ENCODE measurements at regions not wholly inside any gene's neighbourhood (a gene's known extent, or its start where the extent isn't known, plus 50 kb on each side); places are given as distances from the start of the nearest gene placed in this dataset.

DNA sequence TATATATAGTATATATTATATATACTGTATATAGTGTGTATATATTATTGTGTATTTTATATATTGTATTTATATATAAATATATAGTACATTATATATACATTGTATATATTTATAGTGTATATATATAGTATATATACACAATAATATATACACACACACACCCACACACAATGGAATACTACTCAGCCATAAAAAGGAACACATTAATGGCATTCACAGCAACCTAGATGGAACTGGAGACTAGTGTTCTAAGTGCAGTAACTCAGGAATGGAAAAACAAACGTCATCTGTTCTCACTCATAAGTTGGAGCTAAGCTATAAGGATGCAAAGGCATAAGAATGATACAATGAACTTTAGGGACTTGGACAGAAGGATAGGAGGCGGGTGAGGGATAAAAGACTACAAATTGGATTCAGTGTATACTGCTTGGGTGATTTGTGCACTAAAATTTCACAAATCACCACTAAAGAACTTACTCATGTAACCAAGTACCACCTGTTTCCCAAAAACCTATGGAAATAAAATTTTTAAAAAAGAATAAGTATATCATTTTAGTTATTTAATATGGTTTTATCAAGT, 201.9 kb upstream of the CDH11 start:
- Histone ChIP-seq H3K9ac (ENCODE audit: insufficient read depth, low read length) (no peak overlapping the region), H3K79me2 (ENCODE audit: control insufficient read depth, insufficient read depth, low read length) (no peaks in the 10 kb centered on the region), H3K36me3 (ENCODE audit: control insufficient read depth, insufficient read depth, low read length) (no peaks in the 10 kb centered on the region), H3K4me3 (replicated peaks in 1 of 4; ENCODE audit: control extremely low read depth in 1 of 4, insufficient read depth in 1 of 4, low read depth in 3 of 4, low read length in 4 of 4) (no peak overlapping the region), H3K4me1 (ENCODE audit: control insufficient read depth, extremely low read depth, insufficient read depth, low read length) (no peaks in the 10 kb centered on the region), H2AFZ (ENCODE audit: low read length) (no peak overlapping the region), H3K27ac (ENCODE audit: insufficient read depth, low read length) (no peak overlapping the region), H4K20me1 (ENCODE audit: control insufficient read depth, extremely low read depth, insufficient read depth, low read length) (no peaks in the 10 kb centered on the region), H3K4me2 (ENCODE audit: extremely low read depth, insufficient read depth, low read length) (no peak overlapping the region), H3K9me3 (ENCODE audit: control insufficient read depth, insufficient read depth, low read depth, low read length) (no peaks in the 10 kb centered on the region), H3K27me3 (ENCODE audit: control insufficient read depth, insufficient read depth, low read length) (no peaks in the 10 kb centered on the region)
- TF ChIP-seq, protein P1, sequence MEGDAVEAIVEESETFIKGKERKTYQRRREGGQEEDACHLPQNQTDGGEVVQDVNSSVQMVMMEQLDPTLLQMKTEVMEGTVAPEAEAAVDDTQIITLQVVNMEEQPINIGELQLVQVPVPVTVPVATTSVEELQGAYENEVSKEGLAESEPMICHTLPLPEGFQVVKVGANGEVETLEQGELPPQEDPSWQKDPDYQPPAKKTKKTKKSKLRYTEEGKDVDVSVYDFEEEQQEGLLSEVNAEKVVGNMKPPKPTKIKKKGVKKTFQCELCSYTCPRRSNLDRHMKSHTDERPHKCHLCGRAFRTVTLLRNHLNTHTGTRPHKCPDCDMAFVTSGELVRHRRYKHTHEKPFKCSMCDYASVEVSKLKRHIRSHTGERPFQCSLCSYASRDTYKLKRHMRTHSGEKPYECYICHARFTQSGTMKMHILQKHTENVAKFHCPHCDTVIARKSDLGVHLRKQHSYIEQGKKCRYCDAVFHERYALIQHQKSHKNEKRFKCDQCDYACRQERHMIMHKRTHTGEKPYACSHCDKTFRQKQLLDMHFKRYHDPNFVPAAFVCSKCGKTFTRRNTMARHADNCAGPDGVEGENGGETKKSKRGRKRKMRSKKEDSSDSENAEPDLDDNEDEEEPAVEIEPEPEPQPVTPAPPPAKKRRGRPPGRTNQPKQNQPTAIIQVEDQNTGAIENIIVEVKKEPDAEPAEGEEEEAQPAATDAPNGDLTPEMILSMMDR (conservative IDR thresholded peaks at IDR 0.05 in 1 of 2, IDR thresholded peaks at IDR 0.05 in 1 of 2; ENCODE audit: low read depth in 1 of 2, low read length in 2 of 2): no peak
- TF ChIP-seq EZH2 (IDR thresholded peaks at IDR 0.05; ENCODE audit: low read length, missing control alignments): no peak
- DNase-seq (ENCODE audit: low read depth in 2 of 2): no peak

DNA sequence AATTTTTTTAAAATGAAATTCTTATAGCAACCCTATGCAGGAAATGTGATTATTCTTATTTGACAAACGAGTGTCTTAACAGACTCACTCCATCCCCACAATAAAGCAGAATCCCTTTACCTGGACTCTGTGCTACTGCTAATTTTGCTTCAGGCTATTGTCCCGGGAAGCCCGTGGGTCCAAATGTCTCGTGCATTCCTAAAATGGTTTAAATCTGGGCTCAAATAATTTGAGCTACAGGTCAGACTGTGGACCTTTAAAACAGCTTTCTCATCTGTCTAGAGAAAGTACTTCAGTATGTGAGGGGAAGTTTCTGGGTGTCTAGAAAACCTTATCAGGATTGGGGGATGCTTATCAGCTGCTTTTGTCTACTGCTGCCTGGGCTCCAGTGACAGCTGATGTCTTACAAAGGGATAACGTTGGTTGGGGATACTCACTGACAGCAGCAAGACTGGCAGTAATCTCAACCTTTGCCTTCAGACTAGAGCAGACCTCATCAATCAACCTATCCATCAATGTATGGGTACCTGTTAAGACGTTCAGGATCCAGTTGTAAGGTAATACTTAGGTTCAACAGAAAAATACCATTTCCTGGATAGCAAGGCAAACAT, 197.9 kb upstream of the CDH11 start:
- Histone ChIP-seq H3K79me2 (ENCODE audit: control insufficient read depth, insufficient read depth, low read length) (no peaks in the 10 kb centered on the region), H2AFZ (ENCODE audit: low read length) (peak overlapping the region; percentile 43), H3K27ac (ENCODE audit: insufficient read depth, low read length) (no peak overlapping the region)

DNA sequence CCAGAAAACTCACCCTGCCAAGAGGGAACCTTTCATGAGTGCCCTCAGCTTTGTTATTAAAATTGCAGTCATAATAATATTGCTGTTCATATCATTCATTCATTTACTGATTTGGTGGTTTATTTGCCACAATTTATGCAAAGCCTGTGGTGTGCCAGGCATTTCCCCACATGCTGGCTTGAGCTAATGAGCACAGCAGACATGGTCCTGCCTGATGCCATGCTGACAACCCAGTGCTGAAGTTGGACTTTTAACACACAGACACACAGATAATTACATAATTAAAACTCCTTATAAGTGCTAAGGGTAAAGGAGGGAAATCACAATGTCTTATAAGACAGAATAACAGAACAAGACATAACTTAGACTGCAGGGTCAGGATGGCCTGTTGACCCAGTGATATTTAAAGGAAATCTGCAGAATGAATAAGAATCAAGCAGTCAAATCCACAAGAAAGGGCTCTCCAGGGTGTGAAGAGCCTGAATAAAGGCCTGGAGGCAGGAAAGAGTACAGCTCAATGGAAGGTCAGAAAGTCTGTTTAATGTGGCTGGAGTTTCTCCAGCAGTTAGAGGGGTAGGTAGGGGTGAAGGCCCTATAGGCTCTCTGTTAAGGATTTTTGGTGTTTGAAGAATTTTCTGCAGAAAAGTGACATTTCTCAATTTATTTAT, 196.9 kb upstream of the CDH11 start:
- no peak overlapping the region for H2AFZ ChIP-seq (ENCODE audit: low read length)

More for the DNA sequence above, 197.9 kb upstream of the CDH11 start:
- Histone ChIP-seq H3K36me3 (ENCODE audit: control insufficient read depth, insufficient read depth, low read length) (no peaks in the 10 kb centered on the region), H3K4me2 (ENCODE audit: extremely low read depth, insufficient read depth, low read length) (no peak overlapping the region), H3K9ac (ENCODE audit: insufficient read depth, low read length) (no peak overlapping the region), H3K4me3 (replicated peaks in 1 of 4; ENCODE audit: control extremely low read depth in 1 of 4, insufficient read depth in 1 of 4, low read depth in 3 of 4, low read length in 4 of 4) (no peak overlapping the region), H4K20me1 (ENCODE audit: control insufficient read depth, extremely low read depth, insufficient read depth, low read length) (no peaks in the 10 kb centered on the region), H3K4me1 (ENCODE audit: control insufficient read depth, extremely low read depth, insufficient read depth, low read length) (no peaks in the 10 kb centered on the region), H3K9me3 (ENCODE audit: control insufficient read depth, insufficient read depth, low read depth, low read length) (no peaks in the 10 kb centered on the region), H3K27me3 (ENCODE audit: control insufficient read depth, insufficient read depth, low read length) (no peaks in the 10 kb centered on the region)
- no peak for TF ChIP-seq EZH2 (IDR thresholded peaks at IDR 0.05; ENCODE audit: low read length, missing control alignments)
- TF ChIP-seq, protein P1 (conservative IDR thresholded peaks at IDR 0.05 in 1 of 2, IDR thresholded peaks at IDR 0.05 in 1 of 2; ENCODE audit: low read depth in 1 of 2, low read length in 2 of 2): no peak
- no peak for DNase-seq (ENCODE audit: low read depth in 2 of 2)

More for the DNA sequence above, 196.9 kb upstream of the CDH11 start:
- no peak overlapping the region for H3K4me3 ChIP-seq (replicated peaks in 1 of 4; ENCODE audit: control extremely low read depth in 1 of 4, insufficient read depth in 1 of 4, low read depth in 3 of 4, low read length in 4 of 4)
- no peak for TF ChIP-seq EZH2 (IDR thresholded peaks at IDR 0.05; ENCODE audit: low read length, missing control alignments)
- TF ChIP-seq, protein P1 (conservative IDR thresholded peaks at IDR 0.05 in 1 of 2, IDR thresholded peaks at IDR 0.05 in 1 of 2; ENCODE audit: low read depth in 1 of 2, low read length in 2 of 2): no peak
- no peaks in the 10 kb centered on the region for H3K4me1 ChIP-seq (ENCODE audit: control insufficient read depth, extremely low read depth, insufficient read depth, low read length)
- no peak overlapping the region for H3K27ac ChIP-seq (ENCODE audit: insufficient read depth, low read length)
- H3K27me3 ChIP-seq (ENCODE audit: control insufficient read depth, insufficient read depth, low read length): no peaks in the 10 kb centered on the region
- H3K9me3 ChIP-seq (ENCODE audit: control insufficient read depth, insufficient read depth, low read depth, low read length): no peaks in the 10 kb centered on the region
- no peak for DNase-seq (ENCODE audit: low read depth in 2 of 2)
- no peaks in the 10 kb centered on the region for H3K79me2 ChIP-seq (ENCODE audit: control insufficient read depth, insufficient read depth, low read length)
- H4K20me1 ChIP-seq (ENCODE audit: control insufficient read depth, extremely low read depth, insufficient read depth, low read length): no peaks in the 10 kb centered on the region
- no peaks in the 10 kb centered on the region for H3K36me3 ChIP-seq (ENCODE audit: control insufficient read depth, insufficient read depth, low read length)
- no peak overlapping the region for H3K4me2 ChIP-seq (ENCODE audit: extremely low read depth, insufficient read depth, low read length)
- no peak overlapping the region for H3K9ac ChIP-seq (ENCODE audit: insufficient read depth, low read length)
